Left ventricle myocardium inferior (tissue), 1 donor: ENCODE measurements at regions not wholly inside any gene's neighbourhood (a gene's known extent, or its start where the extent isn't known, plus 50 kb on each side); places are given as distances from the start of the nearest gene placed in this dataset.

Experiments
- DNase-seq: peaks from one replicate; pipeline ENCODE4 v3.0.0-alpha.2; 2020
- H3K27ac ChIP-seq: fragments of 200-600 bp; replicated peaks from 2 replicates; pipeline ENCODE4 v1.8.0; 2021
- H3K27me3 ChIP-seq: fragments of 200-600 bp; 2 replicates; pipeline ENCODE4 v1.8.0; 2021; ENCODE audit warnings: low read depth
- H3K36me3 ChIP-seq: fragments of 200-600 bp; 2 replicates; pipeline ENCODE4 v1.8.0; 2021
- H3K4me1 ChIP-seq: fragments of 200-600 bp; 2 replicates; pipeline ENCODE4 v1.8.0; 2021
- H3K4me3 ChIP-seq: fragments of 200-600 bp; 2 replicates; pipeline ENCODE4 v1.8.0; 2021; ENCODE audit warnings: mild to moderate bottlenecking, moderate library complexity
- H3K9me3 ChIP-seq: fragments of 200-600 bp; replicated peaks from 2 replicates; pipeline ENCODE4 v1.8.0; 2021
- CTCF ChIP-seq: fragments of 200-600 bp; IDR thresholded peaks from 2 replicates; pipeline ENCODE4 v1.8.0; 2021; ENCODE audit warnings: antibody characterized with exemption, mild to moderate bottlenecking, borderline replicate concordance
- intact Hi-C: fragments of 100-400 bp; cut with micrococcal nuclease; formaldehyde crosslinking; loops from one replicate; pipeline ENCODE4 v1.11.0; 2022
- donor health status: DM: no; HTN: yes; CAD: no; lungs with severe emphysema.

- Histone ChIP-seq H3K27me3 (no peaks in the 10 kb centered on the region), H3K4me3 (no peak overlapping the region), H3K36me3 (no peaks in the 10 kb centered on the region), H3K4me1 (no peaks in the 10 kb centered on the region), H3K27ac (no peak overlapping the region), H3K9me3 (no peaks in the 10 kb centered on the region)
- DNase-seq: no peak
- TF ChIP-seq CTCF: no peak
- intact Hi-C loops: no loop called here
Observed at GRCh38 chrX:20421275-20421674, 154.6 kb upstream of the RPS6KA3 start.

- DNase-seq: no peak
- Histone ChIP-seq H3K4me3 (no peak overlapping the region), H3K27ac (no peak overlapping the region), H3K27me3 (no peaks in the 10 kb centered on the region), H3K4me1 (no peaks in the 10 kb centered on the region), H3K36me3 (no peaks in the 10 kb centered on the region), H3K9me3 (no peaks in the 10 kb centered on the region)
- no peak for TF ChIP-seq CTCF
- intact Hi-C loops: no loop called here
Observed at GRCh38 chrX:20420058-20420457, 153.3 kb upstream of the RPS6KA3 start.

GRCh38 chrX:20418379-20419150 lies 151.9 kb upstream of the RPS6KA3 start:
- intact Hi-C loops: no loop called here
- Histone ChIP-seq H3K4me3 (no peak overlapping the region), H3K36me3 (no peaks in the 10 kb centered on the region), H3K4me1 (no peaks in the 10 kb centered on the region), H3K27ac (no peak overlapping the region), H3K9me3 (no peaks in the 10 kb centered on the region), H3K27me3 (no peaks in the 10 kb centered on the region)
- no peak for DNase-seq
- TF ChIP-seq CTCF: no peak

- H3K27me3 ChIP-seq: no peaks in the 10 kb centered on the region
- H3K27ac ChIP-seq: no peak overlapping the region
- no peaks in the 10 kb centered on the region for H3K4me1 ChIP-seq
- TF ChIP-seq CTCF: no peak
- DNase-seq: no peak
- no peaks in the 10 kb centered on the region for H3K36me3 ChIP-seq
- intact Hi-C loops: no loop called here
- no peaks in the 10 kb centered on the region for H3K9me3 ChIP-seq
- H3K4me3 ChIP-seq: no peak overlapping the region
Observed at GRCh38 chrX:20414762-20415445, 148.2 kb upstream of the RPS6KA3 start.

- Histone ChIP-seq H3K4me3 (no peak overlapping the region), H3K27ac (no peak overlapping the region), H3K36me3 (no peaks in the 10 kb centered on the region), H3K27me3 (no peaks in the 10 kb centered on the region), H3K4me1 (no peaks in the 10 kb centered on the region), H3K9me3 (no peaks in the 10 kb centered on the region)
- TF ChIP-seq CTCF: no peak
- intact Hi-C loops: no loop called here
- DNase-seq: no peak
Observed at GRCh38 chrX:20414066-20414465, 147.4 kb upstream of the RPS6KA3 start.
